ENCODE measurements at regions not wholly inside any gene's neighbourhood (a gene's known extent, or its start where the extent isn't known, plus 50 kb on each side); places are given as distances from the start of the nearest gene placed in this dataset.

GRCh38 chr12:93185369-93185741 lies 192.4 kb upstream of the NUDT4 start:
- TF ChIP-seq EZH2phosphoT487 (IDR thresholded peaks at IDR 0.05; ENCODE audit: insufficient read depth, low read depth) (no peak), EZH2 (IDR thresholded peaks at IDR 0.05; ENCODE audit: insufficient read depth, poor library complexity, severe bottlenecking) (no peak)
